ENCODE measurements at regions not wholly inside any gene's neighbourhood (a gene's known extent, or its start where the extent isn't known, plus 50 kb on each side); places are given as distances from the start of the nearest gene placed in this dataset.

DNA sequence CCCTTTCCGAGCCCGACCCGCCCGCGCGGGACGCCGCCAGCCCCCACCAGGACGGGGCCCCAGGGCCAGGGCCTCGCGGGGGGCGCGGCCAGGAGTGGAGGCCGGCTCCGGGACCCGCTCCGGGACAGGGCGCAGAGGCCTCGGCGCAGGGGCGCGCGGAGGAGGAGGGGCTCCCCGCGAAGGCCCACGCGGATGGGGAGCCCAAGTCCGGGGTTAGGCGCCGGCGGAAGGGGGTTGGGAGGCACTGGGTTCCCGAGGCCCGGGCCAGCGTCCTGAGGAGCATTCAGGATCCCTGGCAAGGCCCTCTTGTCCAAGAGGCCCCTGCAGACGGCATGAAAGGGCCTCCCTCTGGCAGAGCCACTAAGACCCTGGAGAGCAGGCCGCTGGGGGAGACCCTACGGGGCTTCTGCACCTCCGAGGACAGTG lies 57.8 kb upstream of the CIBAR2 start:
- TF ChIP-seq, protein P1, sequence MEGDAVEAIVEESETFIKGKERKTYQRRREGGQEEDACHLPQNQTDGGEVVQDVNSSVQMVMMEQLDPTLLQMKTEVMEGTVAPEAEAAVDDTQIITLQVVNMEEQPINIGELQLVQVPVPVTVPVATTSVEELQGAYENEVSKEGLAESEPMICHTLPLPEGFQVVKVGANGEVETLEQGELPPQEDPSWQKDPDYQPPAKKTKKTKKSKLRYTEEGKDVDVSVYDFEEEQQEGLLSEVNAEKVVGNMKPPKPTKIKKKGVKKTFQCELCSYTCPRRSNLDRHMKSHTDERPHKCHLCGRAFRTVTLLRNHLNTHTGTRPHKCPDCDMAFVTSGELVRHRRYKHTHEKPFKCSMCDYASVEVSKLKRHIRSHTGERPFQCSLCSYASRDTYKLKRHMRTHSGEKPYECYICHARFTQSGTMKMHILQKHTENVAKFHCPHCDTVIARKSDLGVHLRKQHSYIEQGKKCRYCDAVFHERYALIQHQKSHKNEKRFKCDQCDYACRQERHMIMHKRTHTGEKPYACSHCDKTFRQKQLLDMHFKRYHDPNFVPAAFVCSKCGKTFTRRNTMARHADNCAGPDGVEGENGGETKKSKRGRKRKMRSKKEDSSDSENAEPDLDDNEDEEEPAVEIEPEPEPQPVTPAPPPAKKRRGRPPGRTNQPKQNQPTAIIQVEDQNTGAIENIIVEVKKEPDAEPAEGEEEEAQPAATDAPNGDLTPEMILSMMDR (optimal IDR thresholded peaks at IDR 0.05 in 1 of 3, IDR thresholded peaks at IDR 0.05 in 1 of 3, conservative IDR thresholded peaks at IDR 0.05 in 1 of 3; ENCODE audit: extremely low read depth in 1 of 3, insufficient read depth in 2 of 3, low read length in 3 of 3): no peak
- peak; percentile 8 for TF ChIP-seq EZH2 (IDR thresholded peaks at IDR 0.05; ENCODE audit: low read length)
